Glutamatergic neuron (in vitro differentiated cells): ENCODE measurements at regions not wholly inside any gene's neighbourhood (a gene's known extent, or its start where the extent isn't known, plus 50 kb on each side); places are given as distances from the start of the nearest gene placed in this dataset.

Source experiments
- DNase-seq: peaks from one replicate; pipeline ENCODE4 v3.0.0; 2022
- H3K27ac Mint-ChIP-seq: one replicate; pipeline ENCODE4 v1.8.0; 2020; ENCODE audit warnings: mild to moderate bottlenecking, mixed read lengths, inconsistent platforms; ENCODE audit not compliant: unreplicated experiment
- H3K27me3 Mint-ChIP-seq: one replicate; pipeline ENCODE4 v1.8.0; 2020; ENCODE audit warnings: mild to moderate bottlenecking, moderate library complexity, mixed read lengths, inconsistent platforms; ENCODE audit not compliant: unreplicated experiment
- H3K36me3 Mint-ChIP-seq: one replicate; pipeline ENCODE4 v1.8.0; 2020; ENCODE audit warnings: mild to moderate bottlenecking, mixed read lengths, inconsistent platforms; ENCODE audit not compliant: unreplicated experiment
- H3K4me1 Mint-ChIP-seq: one replicate; pipeline ENCODE4 v1.8.0; 2020; ENCODE audit warnings: mild to moderate bottlenecking, low read depth, mixed read lengths, inconsistent platforms; ENCODE audit not compliant: unreplicated experiment
- H3K4me3 Mint-ChIP-seq: one replicate; pipeline ENCODE4 v1.8.0; 2020; ENCODE audit warnings: mild to moderate bottlenecking, mixed read lengths, inconsistent platforms; ENCODE audit not compliant: unreplicated experiment
- H3K9me3 Mint-ChIP-seq: one replicate; pipeline ENCODE4 v1.8.0; 2020; ENCODE audit warnings: mild to moderate bottlenecking, moderate library complexity, mixed read lengths, inconsistent platforms; ENCODE audit not compliant: unreplicated experiment
- TF ChIP-seq, protein P1 (sequence below): fragments of 200-600 bp; sonication (generic); IDR thresholded peaks from one replicate; pipeline ENCODE4 v1.5.0; 2021; ENCODE audit not compliant: partially characterized antibody, unreplicated experiment

DNA sequence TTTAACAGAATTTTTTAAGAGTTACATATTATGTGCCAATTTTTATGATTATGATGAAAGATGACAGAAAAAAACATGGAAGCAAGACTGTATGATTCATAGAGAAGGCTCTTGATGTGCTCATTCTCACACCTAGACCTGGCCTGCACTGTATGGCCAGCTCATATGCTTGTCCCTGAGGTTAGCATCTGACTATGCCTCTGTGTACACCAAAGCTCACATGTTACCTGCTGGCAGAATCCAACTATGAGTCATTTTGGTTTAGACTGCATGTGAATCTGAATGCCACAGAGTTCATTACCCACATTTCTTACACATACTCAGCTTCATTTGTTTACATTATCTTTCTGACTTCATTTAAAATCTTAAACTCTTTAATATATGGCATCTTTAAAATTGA is 139.0 kb downstream of the DSC3 start:
- no peak for DNase-seq
- Mint-ChIP-seq H3K9me3 (no peaks in the 10 kb centered on the region), H3K4me1 (no peaks in the 10 kb centered on the region), H3K4me3 (no peak overlapping the region), H3K27ac (no peak overlapping the region), H3K36me3 (no peaks in the 10 kb centered on the region), H3K27me3 (no peaks in the 10 kb centered on the region)
- TF ChIP-seq, protein P1, sequence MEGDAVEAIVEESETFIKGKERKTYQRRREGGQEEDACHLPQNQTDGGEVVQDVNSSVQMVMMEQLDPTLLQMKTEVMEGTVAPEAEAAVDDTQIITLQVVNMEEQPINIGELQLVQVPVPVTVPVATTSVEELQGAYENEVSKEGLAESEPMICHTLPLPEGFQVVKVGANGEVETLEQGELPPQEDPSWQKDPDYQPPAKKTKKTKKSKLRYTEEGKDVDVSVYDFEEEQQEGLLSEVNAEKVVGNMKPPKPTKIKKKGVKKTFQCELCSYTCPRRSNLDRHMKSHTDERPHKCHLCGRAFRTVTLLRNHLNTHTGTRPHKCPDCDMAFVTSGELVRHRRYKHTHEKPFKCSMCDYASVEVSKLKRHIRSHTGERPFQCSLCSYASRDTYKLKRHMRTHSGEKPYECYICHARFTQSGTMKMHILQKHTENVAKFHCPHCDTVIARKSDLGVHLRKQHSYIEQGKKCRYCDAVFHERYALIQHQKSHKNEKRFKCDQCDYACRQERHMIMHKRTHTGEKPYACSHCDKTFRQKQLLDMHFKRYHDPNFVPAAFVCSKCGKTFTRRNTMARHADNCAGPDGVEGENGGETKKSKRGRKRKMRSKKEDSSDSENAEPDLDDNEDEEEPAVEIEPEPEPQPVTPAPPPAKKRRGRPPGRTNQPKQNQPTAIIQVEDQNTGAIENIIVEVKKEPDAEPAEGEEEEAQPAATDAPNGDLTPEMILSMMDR: no peak

DNA sequence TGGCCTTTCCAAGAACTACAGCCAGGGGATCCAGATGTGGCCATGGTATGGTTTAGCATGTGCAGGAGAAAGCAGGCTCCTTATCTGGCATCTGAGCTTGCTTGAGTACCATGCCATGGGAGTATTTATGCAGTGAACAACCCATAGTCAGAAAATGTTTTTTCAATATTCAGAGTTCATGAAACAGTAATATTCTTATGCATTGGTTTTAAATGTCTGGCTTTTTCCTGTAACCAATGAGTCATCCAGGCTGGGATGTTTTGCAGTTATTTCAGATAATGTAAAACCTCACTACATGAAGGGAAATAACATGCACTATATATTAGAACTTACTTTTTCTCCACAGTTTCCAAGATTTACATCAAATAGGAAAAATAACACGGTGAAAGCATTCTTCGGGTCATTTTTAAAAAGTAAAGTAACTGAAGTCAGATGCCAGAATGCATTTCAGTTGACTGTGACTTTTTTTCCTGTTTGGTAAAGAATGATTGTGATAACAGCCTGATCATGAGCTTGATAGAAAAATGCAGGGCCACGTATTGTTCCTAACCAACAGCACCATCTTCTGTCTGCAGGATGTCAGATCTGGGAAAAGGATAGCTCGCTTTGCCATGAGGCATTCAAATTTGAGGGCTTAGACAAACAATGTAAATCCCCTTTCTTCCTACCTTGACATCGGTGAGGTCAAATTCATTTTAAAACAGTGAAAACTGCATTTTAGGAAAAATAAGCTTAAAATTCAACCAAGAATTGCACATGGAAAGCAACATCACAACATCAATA is 152.8 kb downstream of the DSC3 start:
- peak; percentile 20 for DNase-seq

DNA sequence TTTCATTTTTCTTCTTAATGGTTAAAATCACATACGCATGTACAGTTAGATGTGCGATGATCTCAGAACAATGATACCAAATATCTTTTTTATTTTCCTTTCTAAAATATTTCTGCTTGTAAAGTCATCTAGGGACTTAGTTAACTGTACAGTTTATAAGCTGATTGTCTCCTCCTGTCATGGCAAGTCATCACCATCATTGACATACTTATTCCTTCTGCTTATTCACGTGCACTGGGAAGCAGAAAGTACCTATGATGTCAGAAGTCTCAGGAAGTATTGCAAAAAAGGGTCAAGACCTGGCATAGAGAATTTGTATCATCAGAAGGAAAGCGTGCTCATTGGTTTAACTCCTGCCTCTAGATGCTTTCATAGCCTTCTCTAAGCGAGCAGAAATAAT is 154.2 kb downstream of the DSC3 start:
- H3K27me3 Mint-ChIP-seq: no peaks in the 10 kb centered on the region
- TF ChIP-seq, protein P1: no peak
- DNase-seq: no peak
- H3K27ac Mint-ChIP-seq: no peak overlapping the region
- peaks cover 1% of the 10 kb centered on the region for H3K4me1 Mint-ChIP-seq
- H3K4me3 Mint-ChIP-seq: no peak overlapping the region
- no peaks in the 10 kb centered on the region for H3K9me3 Mint-ChIP-seq
- no peaks in the 10 kb centered on the region for H3K36me3 Mint-ChIP-seq

More for the DNA sequence above, 152.8 kb downstream of the DSC3 start:
- Mint-ChIP-seq H3K36me3 (no peaks in the 10 kb centered on the region), H3K4me3 (no peak overlapping the region), H3K4me1 (peaks cover 1% of the 10 kb centered on the region), H3K9me3 (no peaks in the 10 kb centered on the region), H3K27me3 (no peaks in the 10 kb centered on the region), H3K27ac (no peak overlapping the region)
- TF ChIP-seq, protein P1: peak; percentile 23

DNA sequence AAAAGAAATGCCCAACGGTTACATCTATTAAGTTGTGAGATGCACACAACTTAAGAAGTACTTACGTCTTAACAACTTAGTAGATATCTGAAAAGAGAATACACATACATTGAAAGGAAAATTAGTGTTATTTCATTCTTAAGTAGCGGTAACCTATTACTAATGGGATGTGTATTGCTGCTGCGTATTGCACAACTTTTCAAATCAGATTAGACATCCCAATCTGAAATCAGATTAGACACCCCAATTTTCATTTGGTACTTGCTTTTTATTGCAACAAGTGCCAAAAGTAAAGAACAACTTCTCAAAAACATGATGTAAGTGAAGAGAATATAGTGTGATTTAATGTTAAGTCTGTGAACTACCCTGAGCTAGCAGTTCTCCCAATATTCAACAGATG is 155.5 kb downstream of the DSC3 start:
- H3K4me1 Mint-ChIP-seq: no peaks in the 10 kb centered on the region
- no peak for DNase-seq
- H3K9me3 Mint-ChIP-seq: no peaks in the 10 kb centered on the region
- no peaks in the 10 kb centered on the region for H3K27me3 Mint-ChIP-seq
- H3K27ac Mint-ChIP-seq: no peak overlapping the region
- no peak overlapping the region for H3K4me3 Mint-ChIP-seq
- TF ChIP-seq, protein P1: no peak
- H3K36me3 Mint-ChIP-seq: no peaks in the 10 kb centered on the region

DNA sequence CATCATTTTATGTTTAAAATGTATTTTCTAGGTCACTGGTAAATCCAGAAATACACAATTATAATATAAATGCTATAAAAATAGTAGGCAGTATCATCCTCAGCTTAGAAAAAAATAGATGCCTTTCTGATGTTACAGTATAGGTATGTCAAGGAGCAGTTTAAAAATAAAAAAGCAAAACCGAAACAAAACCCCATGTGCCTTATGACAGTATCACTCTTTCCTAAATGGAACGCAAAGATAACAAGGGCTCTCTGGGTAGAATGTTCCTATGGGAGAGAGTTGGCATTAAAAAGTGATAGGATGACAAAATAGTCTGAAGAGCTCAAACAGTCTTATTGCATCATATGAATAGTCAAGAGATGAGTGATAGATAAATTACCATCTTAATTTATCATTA is 172.1 kb downstream of the DSC3 start:
- Mint-ChIP-seq H3K4me3 (no peak overlapping the region), H3K4me1 (peaks cover 2% of the 10 kb centered on the region), H3K27ac (no peak overlapping the region), H3K27me3 (no peaks in the 10 kb centered on the region), H3K9me3 (peaks cover 1% of the 10 kb centered on the region), H3K36me3 (no peaks in the 10 kb centered on the region)
- TF ChIP-seq, protein P1: no peak
- DNase-seq: no peak
